Fibroblast of skin of right biceps (primary cell): ENCODE measurements at regions not wholly inside any gene's neighbourhood (a gene's known extent, or its start where the extent isn't known, plus 50 kb on each side); places are given as distances from the start of the nearest gene placed in this dataset.
A peak's percentile ranks its signal among the peaks of the same experiment; 100 is the strongest.

ENCODE experiments used
- DNase-seq: peaks from one replicate; pipeline ENCODE4 v3.0.0-alpha.2; 2013

DNA sequence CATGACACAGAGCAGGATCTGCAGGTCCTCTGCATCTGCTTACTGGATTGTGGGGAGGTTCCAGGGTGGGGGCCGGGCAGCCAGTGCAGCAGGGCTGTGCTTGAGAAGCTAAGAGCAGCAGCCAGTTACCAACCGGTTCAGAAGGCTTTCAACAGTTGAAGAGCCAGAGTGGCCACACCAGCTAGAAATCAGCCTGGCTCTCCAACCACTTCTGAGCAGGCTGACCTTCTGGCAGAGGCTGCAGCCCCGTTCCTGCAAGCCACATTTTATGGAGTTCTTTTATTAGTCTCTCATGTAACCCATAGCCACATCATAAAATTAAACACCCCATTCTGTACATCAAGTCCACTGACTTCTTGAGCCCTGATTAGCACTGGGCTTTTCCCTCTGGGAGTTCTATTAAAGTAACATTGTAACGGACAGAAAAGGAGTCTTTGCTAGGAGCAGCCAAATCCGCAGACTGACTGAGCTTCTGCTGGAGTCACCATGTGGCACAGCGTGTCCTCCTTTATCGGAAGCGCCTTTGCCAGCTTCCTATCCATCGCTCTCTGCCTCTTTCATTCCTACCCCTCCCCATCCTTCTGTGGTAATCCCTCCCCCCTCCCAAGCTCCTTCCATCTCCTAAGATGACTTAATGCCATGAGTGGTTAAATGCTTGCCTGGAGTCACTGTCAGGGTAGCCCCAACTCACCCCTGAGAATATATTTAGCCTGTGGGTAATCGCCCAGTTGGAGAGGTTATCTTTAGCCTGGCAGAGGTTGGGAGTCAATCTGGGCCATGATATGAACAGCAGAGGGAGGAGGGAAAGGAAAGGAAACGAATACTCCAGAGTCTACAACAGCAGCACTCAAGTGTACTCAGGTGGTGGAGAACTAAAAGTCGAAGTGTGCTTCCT is 138.5 kb upstream of the HES1 start:
- DNase-seq = no peak

DNA sequence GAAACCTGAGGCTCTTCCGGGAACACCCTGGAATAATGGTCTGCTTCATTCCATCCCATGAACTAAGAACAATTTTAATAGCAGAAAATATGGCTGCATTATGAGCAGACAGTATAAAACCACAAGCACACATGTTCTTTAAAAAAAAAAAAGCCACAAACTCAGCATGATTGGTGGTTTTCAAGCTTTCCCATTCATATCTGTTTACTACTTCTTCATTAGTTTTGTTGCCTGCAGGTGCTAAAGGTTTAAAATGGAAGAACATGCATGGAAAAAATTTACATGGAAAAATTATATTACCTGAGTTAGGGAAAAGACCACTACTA is 137.9 kb upstream of the HES1 start:
- no peak for DNase-seq

DNA sequence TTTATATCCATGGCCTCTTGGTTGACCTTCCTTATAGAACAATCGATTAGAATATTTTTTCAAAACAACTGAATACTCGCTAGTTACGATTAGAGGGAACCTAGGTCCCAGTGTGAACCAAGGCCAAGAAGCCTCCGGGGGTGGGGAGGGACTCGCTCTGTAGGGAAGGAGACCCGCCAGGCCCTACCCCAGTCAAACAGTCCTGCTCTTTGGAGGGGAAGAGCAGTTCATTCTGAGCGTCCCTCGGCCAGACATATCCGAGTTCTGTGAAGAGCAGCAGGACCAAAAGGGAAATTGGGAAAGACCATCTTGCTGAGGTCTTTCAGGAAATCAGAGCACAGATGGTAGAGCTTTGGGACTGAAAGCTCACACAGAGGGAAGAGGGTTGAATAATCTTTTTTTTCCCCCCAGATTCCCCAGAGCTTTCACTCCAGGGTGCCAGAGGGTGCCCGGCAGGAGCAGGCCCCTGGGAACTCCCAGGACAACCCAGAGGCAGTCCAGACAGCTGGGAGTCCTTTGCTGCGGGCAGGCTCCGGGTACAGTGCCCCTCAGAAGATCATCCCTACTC is 137.2 kb upstream of the HES1 start:
- DNase-seq = no peak

DNA sequence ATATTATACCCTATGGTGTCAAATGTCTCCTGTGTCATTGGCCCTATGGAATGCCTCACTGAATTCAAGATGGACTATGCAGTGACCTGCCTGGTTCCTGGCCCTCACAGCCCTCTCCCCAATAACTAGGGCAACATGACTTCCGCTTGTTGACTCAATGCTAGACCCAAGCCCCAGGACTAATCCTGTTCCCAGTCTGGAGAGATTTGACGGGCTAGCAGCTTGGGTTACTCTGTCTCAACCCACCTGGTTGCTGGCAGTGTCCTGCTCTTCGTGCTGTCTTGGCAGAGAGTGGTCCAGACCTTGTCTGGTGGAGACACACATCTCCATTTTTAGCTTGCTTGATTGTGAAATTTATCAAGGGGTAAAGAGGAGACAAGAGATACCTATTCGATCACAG is 135.8 kb upstream of the HES1 start:
- no peak for DNase-seq

DNA sequence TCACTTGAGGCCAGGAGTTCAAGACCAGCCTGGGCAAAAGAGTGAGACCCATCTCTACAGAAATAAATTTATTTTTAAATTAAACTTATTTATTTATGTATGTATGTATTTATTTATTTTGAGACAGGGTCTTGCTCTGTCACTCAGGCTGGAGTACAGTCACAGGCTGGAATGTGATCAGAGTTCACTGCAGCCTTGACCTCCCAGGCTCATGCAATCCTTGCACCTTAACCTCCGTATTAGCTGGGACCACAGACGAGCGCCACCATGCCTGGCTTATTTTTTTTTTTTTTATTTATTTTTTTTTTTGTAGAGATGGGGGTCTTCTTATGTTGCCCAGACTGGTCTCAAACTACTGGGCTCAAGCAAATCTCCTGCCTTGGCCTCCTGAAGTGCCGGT is 135.2 kb upstream of the HES1 start:
- no peak for DNase-seq

DNA sequence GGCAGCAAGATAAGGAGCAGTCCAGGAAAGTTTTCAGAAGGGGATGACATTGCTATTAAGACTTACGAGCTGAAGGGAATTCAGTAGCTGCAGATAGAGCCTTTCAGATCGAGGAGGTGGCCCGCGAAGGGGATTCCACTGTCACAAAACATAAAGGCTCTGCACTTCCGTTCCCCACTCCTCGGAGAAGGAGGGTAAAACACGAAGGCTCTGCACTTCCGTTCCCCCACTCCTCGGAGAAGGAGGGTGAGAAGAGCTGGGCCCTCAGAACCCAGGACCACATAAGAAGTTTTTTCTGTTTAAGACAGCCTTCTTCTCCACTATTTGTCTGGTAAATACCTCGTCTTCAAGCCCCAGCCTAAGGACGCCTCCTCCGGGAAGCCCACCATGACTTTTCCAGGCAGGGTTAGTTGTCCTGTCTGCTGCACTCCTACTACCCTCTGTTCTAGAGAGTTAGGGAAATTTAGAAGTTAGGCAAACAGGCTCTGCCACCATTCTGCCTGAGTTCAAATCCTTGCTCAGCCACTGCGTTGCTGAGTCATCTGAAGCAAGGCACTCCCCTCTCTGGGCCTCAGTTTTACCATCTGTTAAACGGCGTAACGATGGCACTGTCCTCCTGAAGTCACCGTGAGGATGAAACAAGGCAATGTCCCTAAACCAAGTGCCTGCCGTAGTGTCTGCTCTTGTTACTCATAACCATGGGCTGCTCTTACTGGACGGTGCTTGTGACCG is 134.1 kb upstream of the HES1 start:
- DNase-seq = no peak

DNA sequence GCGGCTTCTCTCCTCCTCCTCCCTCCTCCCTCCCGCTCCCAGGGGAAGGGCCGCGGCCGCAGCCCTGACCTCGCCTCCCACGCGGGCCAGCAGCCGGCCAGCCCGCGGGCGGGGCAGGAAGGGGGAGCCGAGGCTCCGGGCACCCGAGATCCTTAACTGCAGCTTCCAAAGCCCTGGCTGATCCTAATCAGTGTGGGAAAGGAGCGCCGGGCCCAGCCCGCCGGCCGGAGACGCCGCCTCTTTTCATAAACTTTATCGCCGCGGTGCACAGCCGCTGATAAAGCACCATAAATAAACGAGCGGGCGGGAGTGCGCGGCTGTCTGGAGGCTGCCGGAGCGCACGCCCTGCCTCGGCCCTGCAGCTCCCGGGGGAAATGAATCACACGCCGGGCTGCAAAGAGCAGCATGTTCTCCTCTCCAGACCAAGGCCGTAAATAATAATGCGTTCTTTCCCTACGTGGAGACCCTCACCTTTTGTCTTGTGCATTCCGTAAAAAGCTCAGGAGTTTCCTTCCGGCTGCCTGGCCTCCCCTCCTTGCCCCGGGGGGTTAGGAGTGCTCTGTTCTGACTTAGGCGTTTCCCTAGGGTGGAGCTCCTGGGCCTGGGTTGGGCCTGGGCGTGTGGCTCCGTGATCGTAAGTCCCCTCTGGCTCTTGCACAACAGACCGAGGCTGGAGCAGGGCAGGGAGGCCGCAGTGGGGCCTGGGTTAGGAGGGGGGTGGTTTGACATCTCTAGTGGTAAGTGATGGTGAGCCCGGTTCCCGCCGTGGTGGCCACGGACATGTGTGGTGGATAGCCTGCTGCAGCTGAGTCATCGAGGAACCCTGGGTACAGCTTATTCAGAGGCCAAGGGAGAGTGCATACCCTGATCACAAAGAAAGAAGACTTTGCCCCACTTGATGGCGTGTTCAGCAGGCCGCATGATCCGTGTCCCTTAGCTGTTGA is 132.6 kb upstream of the HES1 start:
- DNase-seq = peak; percentile 96

DNA sequence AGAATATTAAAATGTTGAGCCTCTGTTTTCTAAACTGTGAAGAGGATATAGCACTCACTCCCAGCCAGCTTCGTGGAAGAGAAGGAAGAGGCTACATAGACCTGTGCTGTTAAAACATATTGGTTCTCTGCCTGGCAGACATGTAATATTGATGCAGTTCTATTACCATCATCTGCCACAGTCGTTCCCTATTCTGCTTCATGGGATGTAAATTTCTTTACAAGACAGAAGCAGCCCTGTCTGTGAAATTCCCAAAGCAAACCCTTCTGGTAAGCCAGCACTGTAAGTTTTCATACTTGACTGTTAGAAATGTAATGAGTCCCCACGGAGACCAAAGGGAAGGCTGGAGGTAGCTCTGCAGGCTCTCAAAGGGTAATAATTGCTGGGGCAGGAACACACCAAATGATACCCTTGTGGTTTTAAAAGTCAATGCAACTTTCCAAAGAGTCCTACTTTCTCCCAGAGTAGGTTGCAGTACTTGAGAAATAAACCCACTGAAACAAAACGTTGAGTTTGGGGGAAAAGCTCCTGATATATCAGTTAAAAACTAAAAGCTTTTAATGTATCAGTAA is 129.9 kb upstream of the HES1 start:
- no peak for DNase-seq

DNA sequence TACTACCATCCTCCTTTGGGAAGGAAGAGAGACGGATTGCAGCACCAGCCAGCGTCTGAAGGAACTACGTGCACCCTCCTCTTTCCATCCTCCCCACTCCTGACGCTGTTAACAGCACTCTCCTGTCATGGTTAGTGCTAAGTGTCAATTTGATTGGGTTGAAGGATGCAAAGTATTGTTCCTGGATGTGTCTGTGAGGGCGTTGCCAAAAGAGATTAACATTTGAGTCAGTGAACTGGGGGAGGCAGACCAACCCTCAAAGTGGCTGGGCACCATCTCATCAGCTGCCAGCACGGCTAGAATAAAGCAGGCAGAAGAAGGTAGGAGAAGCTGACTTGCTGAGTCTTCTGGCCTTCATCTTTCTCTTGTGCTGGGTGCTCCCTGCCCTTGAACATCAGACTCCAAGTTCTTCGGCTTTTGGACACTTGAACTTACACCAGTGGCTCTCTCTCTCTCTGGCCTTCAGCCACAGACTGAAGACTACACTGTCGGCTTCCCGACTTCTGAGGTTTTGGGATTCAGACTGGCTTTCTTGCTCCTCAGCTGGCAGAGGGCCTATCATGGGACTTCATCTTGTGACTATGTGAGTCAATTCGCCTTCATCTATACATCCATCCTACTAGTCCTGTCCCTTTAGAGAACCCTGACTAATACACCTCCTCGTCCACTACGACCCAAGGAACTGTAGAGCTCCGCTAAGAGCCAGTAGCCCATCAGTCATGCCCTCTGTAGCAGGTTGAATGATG is 128.2 kb upstream of the HES1 start:
- no peak for DNase-seq

DNA sequence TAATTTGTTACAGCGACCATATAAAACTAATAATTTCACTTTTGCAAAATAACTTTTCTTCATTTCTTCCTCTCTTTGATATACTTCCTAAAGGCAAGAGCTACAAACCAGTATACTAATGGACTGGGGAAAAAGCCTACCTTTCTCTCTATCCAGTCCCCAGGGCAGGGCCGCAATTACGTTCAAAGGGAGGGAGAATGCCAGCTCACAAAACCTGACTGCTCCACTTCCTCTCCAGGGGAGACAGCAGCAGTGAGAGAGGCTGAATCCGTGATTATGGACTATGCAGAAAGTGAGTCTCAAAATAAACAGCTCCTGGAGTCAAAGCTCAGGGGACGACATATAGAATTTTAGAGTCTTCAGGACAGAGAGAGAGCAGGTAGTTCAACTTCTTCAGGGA is 126.9 kb upstream of the HES1 start:
- no peak for DNase-seq

DNA sequence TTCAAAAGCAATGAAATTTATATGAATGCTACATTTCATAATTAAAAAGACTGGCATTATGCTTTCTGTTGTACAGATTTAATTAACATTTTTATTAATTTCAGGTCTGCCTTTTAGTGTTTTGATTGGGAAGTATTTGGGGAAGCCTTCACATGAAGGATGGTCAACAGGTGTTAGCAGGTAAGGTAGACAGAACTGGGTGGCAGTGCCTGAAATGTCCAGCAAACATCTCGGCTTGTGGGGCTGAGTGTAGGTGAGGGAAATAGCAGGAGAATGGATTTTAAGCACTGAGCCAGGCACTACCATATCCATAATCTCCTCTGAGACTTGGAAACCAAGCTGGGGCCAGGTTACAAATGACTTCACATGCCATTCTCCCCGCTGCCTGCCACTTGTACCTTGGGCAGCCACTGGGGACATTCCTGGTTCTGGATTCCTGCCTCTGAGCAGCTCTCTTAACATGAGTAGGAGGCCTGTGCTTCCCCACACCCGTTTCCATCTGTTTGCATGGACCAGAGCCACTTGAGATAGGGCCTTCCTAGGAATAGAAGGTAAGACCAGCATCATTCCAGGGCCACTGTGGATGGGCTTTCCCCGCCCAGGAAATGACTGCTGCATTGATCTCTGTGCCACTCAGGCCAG is 125.9 kb upstream of the HES1 start:
- DNase-seq = no peak

DNA sequence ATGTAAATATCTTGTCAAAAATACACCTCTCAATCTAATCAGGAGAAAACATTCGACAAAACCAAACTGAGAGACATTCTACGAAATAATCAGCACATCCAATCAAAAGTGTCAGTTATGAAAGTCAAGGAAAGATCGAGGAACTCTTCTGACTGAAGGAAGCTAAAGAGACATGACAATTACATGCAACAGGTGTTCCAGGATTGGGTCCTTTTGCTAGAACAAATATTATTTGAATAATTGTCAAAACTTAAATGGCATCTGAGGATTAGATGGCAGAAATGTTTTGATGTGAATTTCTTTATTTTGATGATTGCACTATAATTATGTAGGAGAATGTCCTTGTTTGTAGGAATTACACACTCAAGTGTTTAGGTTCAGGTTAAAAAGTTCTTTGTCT is 124.1 kb upstream of the HES1 start:
- DNase-seq = no peak

DNA sequence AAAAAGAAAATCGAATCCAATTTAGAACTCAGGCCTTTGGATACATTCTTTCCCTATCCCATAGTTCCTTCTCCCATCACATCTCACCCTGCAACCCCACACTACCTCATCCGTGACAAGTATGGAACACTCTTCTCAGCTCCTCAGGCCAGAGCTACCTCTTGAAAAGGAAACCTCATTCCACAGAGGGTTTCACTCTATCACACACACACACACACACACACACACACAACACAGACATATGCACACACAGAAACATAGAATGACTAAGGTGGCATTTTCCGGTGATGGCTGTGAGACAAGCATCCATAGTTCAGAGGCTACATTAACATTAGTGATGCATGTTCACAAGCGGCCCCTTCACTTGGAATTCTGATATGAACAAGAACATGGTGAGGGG is 122.0 kb upstream of the HES1 start:
- no peak for DNase-seq

DNA sequence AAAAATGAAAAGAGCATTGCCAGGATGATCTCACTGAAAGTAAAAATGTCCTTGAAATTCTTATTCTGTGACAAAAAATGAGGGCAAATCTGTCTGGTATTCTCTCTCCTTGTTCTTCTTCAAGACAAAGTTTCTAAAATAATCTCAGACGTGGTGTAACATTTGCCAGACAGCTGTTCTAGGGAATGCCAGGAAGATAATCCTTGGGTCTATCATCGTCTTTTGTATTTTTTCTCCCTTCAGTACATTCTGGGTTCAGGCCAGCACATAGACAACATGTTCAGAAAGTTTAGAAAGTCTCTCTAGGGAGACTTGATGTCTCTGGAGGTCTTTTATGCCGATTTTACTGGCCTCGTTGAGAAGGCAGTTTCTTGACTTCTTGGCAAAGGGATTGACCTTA is 121.2 kb upstream of the HES1 start:
- DNase-seq = no peak

DNA sequence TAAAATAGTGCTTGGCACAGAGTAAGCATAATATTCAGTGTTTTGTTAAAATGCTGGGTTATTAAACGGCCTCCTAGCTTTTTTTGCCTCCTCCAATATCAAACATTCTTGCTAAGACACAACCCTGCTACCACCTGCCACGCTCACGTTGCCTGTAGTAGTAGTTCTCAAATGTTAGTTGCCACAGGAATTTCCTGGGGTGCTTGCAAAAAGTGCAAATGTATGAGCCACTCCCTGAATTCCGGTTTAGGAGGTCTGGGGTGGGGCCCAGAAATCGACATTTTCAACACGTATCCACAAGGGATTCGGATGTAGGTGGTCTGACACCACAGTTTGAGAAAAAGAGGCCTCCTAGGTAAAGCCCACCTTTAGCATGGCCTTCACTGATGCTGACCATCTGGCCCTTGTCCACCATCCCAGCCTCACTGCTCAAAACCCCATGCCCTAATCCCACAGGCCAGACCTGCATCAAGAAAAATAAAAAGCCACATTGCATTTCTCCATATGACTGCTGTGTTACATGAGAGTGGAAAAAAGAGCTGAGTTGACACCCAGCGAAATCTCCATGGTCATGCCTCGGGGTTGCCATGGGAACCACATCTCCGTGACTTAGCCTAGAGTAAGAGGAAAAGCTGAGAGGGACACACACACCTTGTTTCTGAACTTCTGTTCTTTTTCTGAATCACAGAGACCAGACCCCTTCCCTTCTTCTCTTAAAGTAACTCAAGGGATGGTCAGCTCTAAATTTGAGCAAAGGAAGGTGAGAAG is 116.4 kb upstream of the HES1 start:
- DNase-seq = no peak

DNA sequence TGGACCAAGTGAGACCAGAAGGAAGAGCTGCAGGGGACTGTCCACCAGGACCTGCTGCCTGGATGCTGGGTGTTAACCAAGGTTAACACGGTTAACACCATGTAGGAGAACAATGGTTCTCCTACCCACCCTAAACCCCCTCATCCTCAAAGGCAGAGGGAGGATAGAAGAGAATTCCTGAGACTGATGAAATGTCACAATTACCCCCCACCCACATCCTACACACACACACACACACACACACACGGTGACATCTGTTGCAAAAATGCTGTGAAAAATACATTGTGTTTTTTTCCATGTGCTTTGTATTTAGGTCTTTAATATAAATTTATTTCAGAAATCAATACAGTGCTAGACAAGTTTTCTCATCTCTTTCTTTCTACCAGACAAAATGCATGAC is 113.9 kb upstream of the HES1 start:
- no peak for DNase-seq

DNA sequence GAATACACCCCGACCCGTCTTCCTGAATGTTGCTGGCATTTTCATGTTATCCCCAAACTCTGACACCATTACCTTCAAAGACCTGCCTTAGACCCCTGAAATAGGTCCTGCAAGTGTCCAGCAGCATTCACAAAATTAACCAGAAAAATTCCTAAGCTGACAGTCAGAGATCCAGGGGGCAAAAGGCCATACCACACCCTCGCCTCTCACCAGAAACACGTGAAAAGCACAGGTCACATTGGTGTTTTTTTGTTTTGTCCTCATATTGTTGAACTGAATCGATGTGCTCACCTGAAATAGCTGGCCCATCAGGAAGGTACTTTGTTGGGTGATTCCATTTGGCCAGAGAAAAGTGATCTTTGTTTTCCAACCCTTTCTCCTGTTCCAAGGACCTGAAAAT is 113.1 kb upstream of the HES1 start:
- no peak for DNase-seq

DNA sequence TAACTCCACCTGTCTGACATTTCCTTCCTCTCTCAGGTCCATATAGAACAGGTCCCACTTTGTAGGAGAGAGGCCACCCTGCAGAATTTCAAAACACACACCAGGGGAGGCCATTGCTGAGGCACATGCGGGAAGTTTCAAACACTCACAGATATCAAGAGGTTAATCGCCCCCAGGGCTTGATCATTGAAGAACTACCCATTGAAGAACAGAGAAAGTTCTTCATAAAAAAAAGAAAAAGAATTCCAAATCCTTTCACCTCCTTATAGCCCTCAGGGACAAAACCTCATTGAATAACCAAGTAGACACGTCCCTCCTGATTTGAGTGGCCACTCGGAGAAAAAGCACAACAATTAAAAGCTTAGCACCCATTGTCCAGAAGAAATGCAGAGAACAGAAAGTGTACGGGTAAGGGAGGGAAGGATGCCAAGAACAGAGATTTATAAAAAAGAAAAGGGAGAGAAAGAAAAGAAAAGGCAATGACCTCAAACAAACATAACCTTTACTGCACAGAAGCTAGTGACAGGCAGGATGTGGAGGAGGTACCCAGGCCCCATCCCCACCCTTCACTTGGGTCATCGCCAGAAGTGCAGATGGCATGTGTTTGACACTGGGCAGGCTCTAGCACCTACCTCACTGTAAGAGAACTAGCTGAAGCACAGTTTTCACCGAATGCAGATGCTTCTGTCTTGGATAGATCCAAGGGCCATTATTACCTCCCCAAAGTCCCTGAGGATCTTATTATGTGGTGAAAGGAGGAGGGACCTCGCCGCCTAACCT is 112.3 kb upstream of the HES1 start:
- DNase-seq = no peak

DNA sequence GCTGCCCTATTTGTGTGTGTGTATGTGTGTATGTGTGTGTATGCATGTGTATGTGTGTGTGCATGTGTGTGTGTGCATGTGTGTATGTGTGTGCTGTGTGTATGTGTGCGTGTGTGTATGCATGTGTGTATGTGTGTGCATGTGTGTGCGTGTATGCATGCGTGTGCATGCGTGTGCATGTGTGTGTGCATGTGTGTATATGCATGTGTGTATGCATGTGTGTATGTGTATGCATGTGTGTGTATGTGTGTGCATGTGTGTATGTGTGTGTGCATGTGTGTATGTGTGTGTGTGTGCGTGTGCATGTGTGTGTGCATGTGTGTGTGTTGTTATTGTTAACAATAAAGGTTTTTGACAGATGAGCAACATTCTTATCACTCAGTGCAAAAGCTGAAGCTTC is 110.8 kb upstream of the HES1 start:
- no peak for DNase-seq

DNA sequence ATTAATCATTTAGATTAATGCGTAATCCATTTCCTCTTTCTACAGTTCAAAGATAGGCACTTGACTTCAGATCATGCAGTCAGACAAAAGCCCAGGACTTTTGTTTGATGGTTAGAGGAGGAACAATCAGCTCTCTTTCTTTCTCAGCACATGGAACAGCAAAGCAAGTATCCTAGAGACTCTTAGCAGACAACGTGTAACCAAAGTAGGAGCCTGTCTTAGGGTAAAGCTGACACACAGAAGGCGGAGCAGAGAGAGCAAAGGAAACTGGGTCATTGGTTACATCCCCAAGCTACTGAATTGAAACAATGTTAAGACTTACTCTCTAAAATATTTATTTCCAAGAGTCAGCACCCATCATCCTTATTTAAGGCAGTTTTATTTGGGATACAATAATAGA is 110.0 kb upstream of the HES1 start:
- DNase-seq = no peak
